Activated naive CD8-positive, alpha-beta T cell treated with anti-CD3 and anti-CD28 coated beads for 36 hours (primary cell): ENCODE measurements at regions not wholly inside any gene's neighbourhood (a gene's known extent, or its start where the extent isn't known, plus 50 kb on each side); places are given as distances from the start of the nearest gene placed in this dataset.

Experiments used
- DNase-seq: peaks from one replicate; pipeline ENCODE4 v3.0.0; 2021
- H3K27ac Mint-ChIP-seq: one replicate; pipeline ENCODE4 v1.8.0; 2022; ENCODE audit warnings: mild to moderate bottlenecking, moderate library complexity, mixed read lengths
- H3K27me3 Mint-ChIP-seq: one replicate; pipeline ENCODE4 v1.8.0; 2022; ENCODE audit warnings: mild to moderate bottlenecking, mixed read lengths
- H3K36me3 Mint-ChIP-seq: one replicate; pipeline ENCODE4 v1.8.0; 2021; ENCODE audit warnings: mild to moderate bottlenecking, mixed read lengths
- H3K4me1 Mint-ChIP-seq: one replicate; pipeline ENCODE4 v1.8.0; 2021; ENCODE audit warnings: mixed read lengths
- H3K4me3 Mint-ChIP-seq: one replicate; pipeline ENCODE4 v1.8.0; 2022; ENCODE audit warnings: mild to moderate bottlenecking, moderate library complexity, mixed read lengths
- H3K9me3 Mint-ChIP-seq: one replicate; pipeline ENCODE4 v1.8.0; 2022; ENCODE audit warnings: mixed read lengths

GRCh38 chr6:165715428-165715827, 52.4 kb upstream of the PDE10A start:
- Mint-ChIP-seq H3K4me3 (no peak overlapping the region), H3K9me3 (no peaks in the 10 kb centered on the region), H3K27me3 (peaks cover 16% of the 10 kb centered on the region), H3K4me1 (no peaks in the 10 kb centered on the region), H3K36me3 (no peaks in the 10 kb centered on the region), H3K27ac (no peak overlapping the region)
- no peak for DNase-seq

DNA sequence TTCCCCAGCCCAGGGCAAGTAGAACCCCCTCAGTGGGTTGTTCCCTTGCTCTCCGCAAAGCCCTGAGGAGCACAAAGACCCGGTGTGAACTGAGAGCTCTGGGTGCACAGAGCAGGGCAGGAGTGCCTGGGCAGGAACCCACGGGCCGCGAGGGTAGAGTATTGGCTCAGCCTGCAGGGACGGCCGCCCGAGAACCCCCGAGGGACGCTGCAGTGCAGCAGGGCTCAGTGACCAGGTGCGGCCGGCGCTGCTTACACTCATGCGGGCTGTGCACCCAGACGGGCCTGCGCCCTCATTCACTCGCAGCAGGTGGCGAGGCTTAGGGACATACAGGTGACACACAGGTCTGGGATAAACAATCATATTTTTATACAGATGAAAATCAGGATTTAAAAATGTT, 51.9 kb upstream of the PDE10A start:
- Mint-ChIP-seq H3K4me1 (no peaks in the 10 kb centered on the region), H3K27ac (no peak overlapping the region), H3K4me3 (no peak overlapping the region), H3K27me3 (peaks cover 16% of the 10 kb centered on the region), H3K36me3 (no peaks in the 10 kb centered on the region), H3K9me3 (no peaks in the 10 kb centered on the region)
- no peak for DNase-seq

GRCh38 chr6:165713845-165714466, 50.9 kb upstream of the PDE10A start:
- H3K27ac Mint-ChIP-seq, result no peak overlapping the region
- H3K4me3 Mint-ChIP-seq, result no peak overlapping the region
- no peak for DNase-seq
- no peaks in the 10 kb centered on the region for H3K36me3 Mint-ChIP-seq
- H3K4me1 Mint-ChIP-seq, result no peaks in the 10 kb centered on the region
- H3K27me3 Mint-ChIP-seq, result peaks cover 8% of the 10 kb centered on the region
- H3K9me3 Mint-ChIP-seq, result no peaks in the 10 kb centered on the region
